ENCODE measurements at regions not wholly inside any gene's neighbourhood (a gene's known extent, or its start where the extent isn't known, plus 50 kb on each side); places are given as distances from the start of the nearest gene placed in this dataset.

- Histone ChIP-seq H3K4me1 (ENCODE audit: insufficient read depth) (no peaks in the 10 kb centered on the region), H3K9me2 (ENCODE audit: insufficient read depth) (no peaks in the 10 kb centered on the region), H4K20me1 (replicated peaks; ENCODE audit: insufficient read depth) (no peaks in the 10 kb centered on the region), H3K27me3 (ENCODE audit: insufficient read depth) (no peaks in the 10 kb centered on the region), H3K4me3 (no peak overlapping the region), H3K36me3 (ENCODE audit: insufficient read depth) (no peaks in the 10 kb centered on the region), H2AFZ (no peak overlapping the region), H3K4me2 (no peak overlapping the region), H3F3A (replicated peaks; ENCODE audit: low read depth) (no peaks in the 10 kb centered on the region), H3K79me2 (replicated peaks; ENCODE audit: insufficient read depth) (no peaks in the 10 kb centered on the region), H3K27ac (ENCODE audit: low read depth) (no peak overlapping the region)
- Mint-ChIP-seq H3K27ac (no peak overlapping the region), H3K27me3 (ENCODE audit: insufficient read depth, low read depth, poor library complexity) (peaks cover 10% of the 10 kb centered on the region), H3K36me3 (ENCODE audit: low read depth) (0 out of 3 replicates have a peak, but pooled peaks cover under 1% of the 10 kb centered on the region), H3K4me1 (peaks cover 4% of the 10 kb centered on the region), H3K4me3 (no peak overlapping the region), H3K9me3 (no peaks in the 10 kb centered on the region)
- no peak for ATAC-seq
- no peak for DNase-seq (ENCODE audit: low spot score)
- TF ChIP-seq ZNF462 (CRISPR knock-in tag; IDR thresholded peaks at IDR 0.05) (no peak), CREB1 (CRISPR knock-in tag; IDR thresholded peaks at IDR 0.05; ENCODE audit: low read depth) (no peak), ZNF114 (CRISPR knock-in tag; IDR thresholded peaks at IDR 0.05) (no peak), ZNF331 (CRISPR knock-in tag; IDR thresholded peaks at IDR 0.05; ENCODE audit: low read depth) (no peak), STAT1 (IDR thresholded peaks at IDR 0.05; ENCODE audit: unreplicated experiment) (no peak), JUNB (IDR thresholded peaks at IDR 0.05; ENCODE audit: unreplicated experiment) (no peak), CTCF (conservative IDR thresholded peaks at IDR 0.05; ENCODE audit: low read depth in 2 of 2) (no peak), EZH2phosphoT487 (IDR thresholded peaks at IDR 0.05; ENCODE audit: unreplicated experiment) (no peak), NANOG (IDR thresholded peaks at IDR 0.05; ENCODE audit: borderline replicate concordance) (no peak), ETS1 (IDR thresholded peaks at IDR 0.05) (no peak), EZH2 (IDR thresholded peaks at IDR 0.05; ENCODE audit: low read depth, unreplicated experiment) (no peak), REST (IDR thresholded peaks at IDR 0.05; ENCODE audit: unreplicated experiment) (no peak)
These were observed 177.7 kb downstream of the DLL1 start for GRCh38 chr6:170113141-170113540.

All from GM23338 (cell line).